22Rv1 (cell line): ENCODE measurements at regions not wholly inside any gene's neighbourhood (a gene's known extent, or its start where the extent isn't known, plus 50 kb on each side); places are given as distances from the start of the nearest gene placed in this dataset.
"Not testable (repeated sequence)": the region's sequence is repeated elsewhere in the genome, so short reads cannot be mapped to it uniquely, and the experiment has no call there.

ENCODE experiments used
- H3K27ac ChIP-seq: fragments of 450-650 bp; 2 replicates; pipeline ENCODE4 v1.5.1; 2017
- CTCF ChIP-seq: fragments of 450-650 bp; IDR thresholded peaks from 2 replicates; pipeline ENCODE4 v1.5.1; 2017; ENCODE audit warnings: mild to moderate bottlenecking
- ZFX ChIP-seq: fragments of 450-650 bp; IDR thresholded peaks from 2 replicates; pipeline ENCODE4 v1.6.1; 2017; ENCODE audit warnings: antibody characterized with exemption, borderline replicate concordance

DNA sequence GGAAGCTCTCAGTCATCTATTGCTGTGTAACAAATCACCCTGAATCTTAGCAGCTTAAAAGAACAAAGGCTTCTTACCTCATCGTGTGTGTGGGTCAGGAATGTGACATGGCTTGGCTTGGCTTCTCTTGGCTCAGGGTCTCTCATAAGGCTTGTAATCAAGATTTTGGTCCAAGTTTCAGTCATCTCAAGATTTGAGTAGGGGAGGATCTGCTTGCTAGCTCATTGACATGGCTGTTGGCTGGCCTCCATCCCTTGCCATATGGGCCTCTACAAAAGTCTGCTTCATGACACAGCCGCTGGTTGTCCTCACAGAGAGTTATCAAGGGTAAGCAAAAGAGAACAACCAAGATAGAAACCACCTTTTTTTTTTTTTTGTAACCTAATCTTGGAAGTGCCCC is 207.7 kb downstream of the PTPRC start:
- H3K27ac ChIP-seq: no peak overlapping the region
- TF ChIP-seq CTCF: no peak
- TF ChIP-seq ZFX: no peak

DNA sequence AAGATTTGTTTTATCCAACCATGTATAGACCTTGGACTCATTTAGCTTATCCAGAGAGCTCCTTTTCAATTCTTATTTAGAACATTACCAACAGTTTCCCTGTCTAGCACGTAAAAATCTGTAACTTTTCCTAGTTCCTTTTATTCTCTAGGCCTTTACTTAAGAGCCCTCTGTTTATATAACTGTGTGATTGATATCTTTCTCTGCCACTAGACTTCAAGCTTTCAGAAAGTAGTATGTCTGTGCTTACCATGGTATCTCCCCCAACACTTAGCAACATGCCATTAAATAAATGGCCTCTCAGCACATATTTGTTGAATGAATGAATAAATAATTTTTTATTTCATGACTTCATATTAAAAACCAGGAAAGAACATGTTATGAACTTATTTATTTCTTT is 209.4 kb downstream of the PTPRC start:
- TF ChIP-seq ZFX (no peak), CTCF (no peak)
- no peak overlapping the region for H3K27ac ChIP-seq

DNA sequence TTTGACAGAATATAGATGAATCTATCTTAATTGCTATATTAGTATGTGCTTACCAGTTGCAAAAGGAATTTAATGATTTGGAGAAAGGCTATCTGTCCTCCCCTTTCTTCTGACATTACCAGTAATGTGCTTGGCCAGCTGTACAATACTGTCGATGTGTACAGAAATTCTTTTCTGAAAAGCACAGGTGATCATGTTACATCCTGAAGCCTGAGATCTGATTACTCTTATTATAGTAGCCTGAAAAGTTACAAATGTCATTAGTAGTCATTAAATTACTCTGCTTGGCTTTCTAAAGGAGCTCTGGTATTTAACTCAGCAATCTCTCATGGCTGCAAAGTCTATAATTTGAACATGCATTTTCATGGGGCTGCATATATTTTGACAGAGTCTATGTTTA is 209.8 kb downstream of the PTPRC start:
- TF ChIP-seq ZFX (no peak), CTCF (no peak)

DNA sequence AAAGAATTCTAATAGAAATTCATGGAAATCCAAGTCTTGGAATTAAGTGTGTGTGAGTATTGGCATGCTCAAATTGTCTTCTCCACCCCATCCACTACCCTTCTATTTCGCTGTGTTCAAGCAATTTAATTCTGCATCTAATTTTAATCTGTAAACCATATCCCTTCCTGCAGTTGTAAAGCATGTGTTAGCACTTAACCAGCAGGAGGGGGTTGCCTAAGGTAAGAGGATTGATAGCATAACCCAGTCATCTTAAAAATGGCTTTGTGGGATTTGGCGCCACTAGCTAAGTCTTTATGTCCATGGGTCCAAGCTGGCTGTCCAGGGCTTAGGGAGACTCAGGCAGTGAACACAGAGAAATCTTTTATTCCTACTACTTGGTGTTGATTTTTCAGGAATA is 210.3 kb downstream of the PTPRC start:
- H3K27ac ChIP-seq: no peak overlapping the region
- TF ChIP-seq ZFX (no peak), CTCF (no peak)

More for the DNA sequence above, 209.8 kb downstream of the PTPRC start:
- no peak overlapping the region for H3K27ac ChIP-seq

DNA sequence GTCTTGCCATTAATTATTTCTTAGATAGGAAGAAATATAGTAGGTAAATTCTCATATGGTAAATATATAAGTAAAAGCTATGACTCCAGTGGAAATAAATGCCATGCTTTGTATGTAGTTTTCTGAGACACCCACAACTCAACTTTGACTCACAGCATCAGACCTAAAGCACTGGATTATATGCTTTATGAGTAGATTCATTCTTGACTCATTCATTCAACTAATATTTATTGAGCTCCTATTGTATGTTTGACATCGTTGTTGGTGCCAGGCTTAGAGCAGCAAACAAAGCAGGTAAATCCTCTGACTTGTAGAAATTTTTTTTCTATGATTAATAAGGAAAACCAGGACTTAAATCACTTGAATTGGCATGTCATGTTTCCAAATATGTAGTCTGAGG is 211.4 kb downstream of the PTPRC start:
- H3K27ac ChIP-seq: no peak overlapping the region
- no peak for TF ChIP-seq CTCF
- no peak for TF ChIP-seq ZFX

GRCh38 chr1:198850966-198851365 is 212.1 kb downstream of the PTPRC start:
- not testable (repeated sequence) for H3K27ac ChIP-seq

GRCh38 chr1:198856601-198857000 is 217.8 kb downstream of the PTPRC start:
- TF ChIP-seq CTCF (no peak), ZFX (no peak)
- H3K27ac ChIP-seq: no peak overlapping the region

DNA sequence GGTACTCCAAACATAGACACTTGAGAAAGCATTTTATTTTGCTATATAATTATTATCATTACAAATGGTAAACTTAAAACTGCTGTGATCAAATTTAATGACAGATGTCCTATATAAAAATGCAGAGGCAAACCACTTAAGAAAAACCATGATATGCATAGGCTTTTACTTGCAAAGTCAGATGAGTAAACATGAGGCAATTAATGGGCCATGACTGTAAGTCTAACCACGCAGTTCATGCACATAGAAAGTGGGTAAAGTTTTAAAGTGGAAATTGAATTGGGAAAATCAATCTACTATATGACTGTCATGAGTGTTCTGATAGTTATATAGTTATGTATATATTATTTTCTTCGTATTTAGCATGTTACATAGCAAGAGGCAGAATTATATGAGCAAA is 219.2 kb downstream of the PTPRC start:
- no peak for TF ChIP-seq CTCF
- no peak for TF ChIP-seq ZFX
- H3K27ac ChIP-seq: no peak overlapping the region
